ENCODE measurements at regions not wholly inside any gene's neighbourhood (a gene's known extent, or its start where the extent isn't known, plus 50 kb on each side); places are given as distances from the start of the nearest gene placed in this dataset.

GRCh38 chr14:62015945-62016344, 253.7 kb downstream of the SNAPC1 start:
- H3K9me3 ChIP-seq: no peaks in the 10 kb centered on the region
- H3K36me3 ChIP-seq: no peaks in the 10 kb centered on the region
- H3K27me3 ChIP-seq: no peaks in the 10 kb centered on the region
- TF ChIP-seq, protein P1, sequence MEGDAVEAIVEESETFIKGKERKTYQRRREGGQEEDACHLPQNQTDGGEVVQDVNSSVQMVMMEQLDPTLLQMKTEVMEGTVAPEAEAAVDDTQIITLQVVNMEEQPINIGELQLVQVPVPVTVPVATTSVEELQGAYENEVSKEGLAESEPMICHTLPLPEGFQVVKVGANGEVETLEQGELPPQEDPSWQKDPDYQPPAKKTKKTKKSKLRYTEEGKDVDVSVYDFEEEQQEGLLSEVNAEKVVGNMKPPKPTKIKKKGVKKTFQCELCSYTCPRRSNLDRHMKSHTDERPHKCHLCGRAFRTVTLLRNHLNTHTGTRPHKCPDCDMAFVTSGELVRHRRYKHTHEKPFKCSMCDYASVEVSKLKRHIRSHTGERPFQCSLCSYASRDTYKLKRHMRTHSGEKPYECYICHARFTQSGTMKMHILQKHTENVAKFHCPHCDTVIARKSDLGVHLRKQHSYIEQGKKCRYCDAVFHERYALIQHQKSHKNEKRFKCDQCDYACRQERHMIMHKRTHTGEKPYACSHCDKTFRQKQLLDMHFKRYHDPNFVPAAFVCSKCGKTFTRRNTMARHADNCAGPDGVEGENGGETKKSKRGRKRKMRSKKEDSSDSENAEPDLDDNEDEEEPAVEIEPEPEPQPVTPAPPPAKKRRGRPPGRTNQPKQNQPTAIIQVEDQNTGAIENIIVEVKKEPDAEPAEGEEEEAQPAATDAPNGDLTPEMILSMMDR (IDR thresholded peaks at IDR 0.05): no peak
- no peak overlapping the region for H3K9ac ChIP-seq (ENCODE audit: low read depth in 2 of 2, low read length in 2 of 2)
- H3K4me1 ChIP-seq: no peaks in the 10 kb centered on the region
- H3K27ac ChIP-seq: no peak overlapping the region
- DNase-seq: no peak
- intact Hi-C loops (cut with DNase I): no loop called here
- H3K4me3 ChIP-seq: no peak overlapping the region

DNA sequence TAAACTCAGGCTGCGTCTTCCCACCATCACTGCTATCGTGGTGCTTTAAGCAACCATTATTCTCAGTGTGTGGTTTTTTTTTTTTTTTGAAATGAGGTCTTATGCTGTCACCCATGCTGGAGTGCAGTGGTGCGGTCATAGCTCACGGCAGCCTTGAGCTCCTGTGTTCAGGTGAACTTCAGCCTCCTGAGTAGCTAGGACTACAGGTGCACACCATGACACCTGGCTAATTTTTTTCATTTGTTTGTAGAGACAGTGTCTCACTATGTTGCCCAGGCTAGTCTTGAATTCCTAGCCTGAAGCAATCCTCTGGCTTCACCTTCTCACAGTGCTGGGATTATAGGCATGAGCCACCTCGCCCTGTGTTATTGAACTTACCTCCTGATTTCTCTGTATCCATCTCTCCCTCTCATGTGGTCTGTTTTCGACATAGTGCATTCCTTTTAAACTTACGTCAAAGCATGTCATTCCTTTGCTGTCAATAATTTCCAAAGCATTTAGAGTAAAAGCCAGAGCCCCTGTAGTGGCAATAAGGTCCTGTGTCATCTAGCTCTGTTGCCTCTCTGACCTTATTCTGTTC, 255.5 kb downstream of the SNAPC1 start:
- Histone ChIP-seq H3K4me1 (no peaks in the 10 kb centered on the region), H3K9me3 (no peaks in the 10 kb centered on the region), H3K4me3 (no peak overlapping the region), H3K36me3 (no peaks in the 10 kb centered on the region), H3K9ac (ENCODE audit: low read depth in 2 of 2, low read length in 2 of 2) (no peak overlapping the region), H3K27me3 (no peaks in the 10 kb centered on the region), H3K27ac (no peak overlapping the region)
- DNase-seq: no peak
- intact Hi-C loops (cut with DNase I): no loop called here
- TF ChIP-seq, protein P1 (IDR thresholded peaks at IDR 0.05): no peak

DNA sequence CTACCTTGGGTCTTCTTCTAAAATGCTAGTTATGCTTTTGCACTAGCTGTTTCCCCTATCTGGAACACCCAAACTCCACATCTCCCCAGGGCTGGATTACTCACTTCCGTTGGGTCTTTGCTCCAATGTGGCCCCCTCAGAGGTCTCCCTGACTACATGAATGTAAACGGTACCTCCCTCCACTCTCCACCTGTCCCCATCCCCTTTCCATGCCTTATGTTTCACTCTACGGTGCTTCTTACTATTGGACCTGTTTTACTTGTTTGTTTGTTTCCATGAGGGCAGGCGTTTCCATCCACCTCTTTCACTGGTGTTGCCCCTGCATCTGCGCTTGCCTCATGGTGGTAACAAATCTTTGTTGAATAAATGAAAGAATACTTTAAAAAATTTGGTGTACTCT, 256.4 kb downstream of the SNAPC1 start:
- intact Hi-C loops (cut with DNase I): no loop called here
- TF ChIP-seq, protein P1 (IDR thresholded peaks at IDR 0.05): no peak
- Histone ChIP-seq H3K27ac (no peak overlapping the region), H3K9ac (ENCODE audit: low read depth in 2 of 2, low read length in 2 of 2) (no peak overlapping the region), H3K36me3 (no peaks in the 10 kb centered on the region), H3K9me3 (no peaks in the 10 kb centered on the region), H3K4me3 (no peak overlapping the region), H3K4me1 (no peaks in the 10 kb centered on the region), H3K27me3 (no peaks in the 10 kb centered on the region)
- no peak for DNase-seq

DNA sequence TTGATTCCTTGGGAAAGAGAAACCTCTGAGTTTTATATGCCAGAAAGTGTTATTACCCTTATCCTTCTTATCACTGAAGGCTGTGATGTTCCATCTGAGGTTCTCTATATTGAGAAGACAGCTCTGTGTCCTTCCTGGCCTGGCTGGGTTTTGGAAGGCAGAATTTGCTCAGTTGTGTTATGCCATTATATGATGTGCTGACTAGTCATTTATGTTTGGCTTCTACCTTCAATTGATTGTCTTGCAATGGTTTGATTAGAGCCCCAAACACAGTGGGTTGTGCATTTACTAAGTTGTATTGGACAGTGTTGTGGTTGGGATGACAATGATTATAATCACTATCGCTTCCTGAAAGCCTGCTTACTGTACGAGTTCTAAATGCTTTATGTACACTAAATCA, 265.7 kb downstream of the SNAPC1 start:
- Histone ChIP-seq H3K27me3 (no peaks in the 10 kb centered on the region), H3K4me1 (no peaks in the 10 kb centered on the region), H3K4me3 (no peak overlapping the region), H3K9me3 (no peaks in the 10 kb centered on the region), H3K27ac (no peak overlapping the region), H3K36me3 (no peaks in the 10 kb centered on the region), H3K9ac (ENCODE audit: low read depth in 2 of 2, low read length in 2 of 2) (no peak overlapping the region)
- DNase-seq: no peak
- intact Hi-C loops (cut with DNase I): no loop called here
- TF ChIP-seq, protein P1 (IDR thresholded peaks at IDR 0.05): no peak

DNA sequence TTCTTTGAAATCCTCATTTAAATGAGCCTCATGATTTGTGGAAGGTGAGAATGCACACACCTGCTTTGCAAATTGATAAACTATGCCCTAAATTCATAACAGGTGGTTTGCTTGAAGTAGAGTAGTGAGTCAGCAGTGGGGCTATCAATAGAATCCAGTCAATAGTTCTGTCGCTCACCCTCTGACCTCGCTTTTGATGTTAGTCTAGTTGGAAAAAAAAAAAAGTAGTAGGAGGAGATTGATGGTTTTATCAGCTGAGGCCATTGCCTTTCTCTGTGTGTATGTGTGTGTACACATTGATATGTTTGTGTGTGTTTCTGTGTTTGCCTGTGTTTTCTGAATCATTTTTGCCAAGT, 267.3 kb downstream of the SNAPC1 start:
- no peaks in the 10 kb centered on the region for H3K27me3 ChIP-seq
- no peaks in the 10 kb centered on the region for H3K36me3 ChIP-seq
- no peaks in the 10 kb centered on the region for H3K9me3 ChIP-seq
- no peak overlapping the region for H3K27ac ChIP-seq
- H3K9ac ChIP-seq (ENCODE audit: low read depth in 2 of 2, low read length in 2 of 2): no peak overlapping the region
- intact Hi-C loops (cut with DNase I): no loop called here
- no peak for DNase-seq
- no peaks in the 10 kb centered on the region for H3K4me1 ChIP-seq
- TF ChIP-seq, protein P1 (IDR thresholded peaks at IDR 0.05): no peak
- no peak overlapping the region for H3K4me3 ChIP-seq
